ENCODE measurements at regions not wholly inside any gene's neighbourhood (a gene's known extent, or its start where the extent isn't known, plus 50 kb on each side); places are given as distances from the start of the nearest gene placed in this dataset.

DNA sequence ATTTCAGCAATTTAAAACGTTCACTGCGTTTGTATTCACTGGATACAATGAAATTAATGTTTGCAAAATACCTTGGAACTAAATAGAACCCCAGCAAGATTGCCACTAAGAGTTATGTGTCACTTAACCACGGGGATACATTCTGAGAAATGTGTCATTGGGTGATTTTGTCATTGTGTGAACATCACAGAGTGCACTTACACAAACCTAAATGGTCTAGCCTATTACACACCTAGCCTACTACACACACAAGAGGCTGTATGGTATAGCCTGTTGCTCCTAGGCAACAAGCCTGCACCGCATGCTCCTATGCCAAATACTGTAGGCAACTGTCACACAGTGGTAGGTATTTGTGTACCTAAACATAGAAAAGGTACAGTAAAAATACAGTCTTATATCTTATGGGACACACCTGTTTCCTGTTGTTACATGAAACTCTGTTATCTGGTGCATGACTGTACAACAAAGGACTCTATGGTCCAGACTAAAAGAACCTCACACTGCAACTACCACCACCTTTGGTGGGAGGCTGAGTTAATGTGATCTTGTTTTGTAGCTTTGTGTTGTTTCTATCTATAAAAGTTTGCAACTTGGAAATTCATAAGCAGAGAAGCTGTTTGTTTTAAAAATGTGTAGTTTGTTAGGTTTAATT is 92.2 kb upstream of the NTRK3 start:
- TF ChIP-seq, protein P1, sequence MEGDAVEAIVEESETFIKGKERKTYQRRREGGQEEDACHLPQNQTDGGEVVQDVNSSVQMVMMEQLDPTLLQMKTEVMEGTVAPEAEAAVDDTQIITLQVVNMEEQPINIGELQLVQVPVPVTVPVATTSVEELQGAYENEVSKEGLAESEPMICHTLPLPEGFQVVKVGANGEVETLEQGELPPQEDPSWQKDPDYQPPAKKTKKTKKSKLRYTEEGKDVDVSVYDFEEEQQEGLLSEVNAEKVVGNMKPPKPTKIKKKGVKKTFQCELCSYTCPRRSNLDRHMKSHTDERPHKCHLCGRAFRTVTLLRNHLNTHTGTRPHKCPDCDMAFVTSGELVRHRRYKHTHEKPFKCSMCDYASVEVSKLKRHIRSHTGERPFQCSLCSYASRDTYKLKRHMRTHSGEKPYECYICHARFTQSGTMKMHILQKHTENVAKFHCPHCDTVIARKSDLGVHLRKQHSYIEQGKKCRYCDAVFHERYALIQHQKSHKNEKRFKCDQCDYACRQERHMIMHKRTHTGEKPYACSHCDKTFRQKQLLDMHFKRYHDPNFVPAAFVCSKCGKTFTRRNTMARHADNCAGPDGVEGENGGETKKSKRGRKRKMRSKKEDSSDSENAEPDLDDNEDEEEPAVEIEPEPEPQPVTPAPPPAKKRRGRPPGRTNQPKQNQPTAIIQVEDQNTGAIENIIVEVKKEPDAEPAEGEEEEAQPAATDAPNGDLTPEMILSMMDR (conservative IDR thresholded peaks at IDR 0.05 in 1 of 2, IDR thresholded peaks at IDR 0.05 in 1 of 2; ENCODE audit: extremely low read depth in 1 of 2, insufficient read depth in 1 of 2, low read depth in 1 of 2, low read length in 2 of 2): no peak
- no peak for TF ChIP-seq EZH2 (IDR thresholded peaks at IDR 0.05; ENCODE audit: borderline replicate concordance, low read length)
